Urinary bladder (tissue), 3 donors: ENCODE measurements at regions not wholly inside any gene's neighbourhood (a gene's known extent, or its start where the extent isn't known, plus 50 kb on each side); places are given as distances from the start of the nearest gene placed in this dataset.

ENCODE experiments used
- DNase-seq: peaks from one replicate; pipeline ENCODE4 v3.0.0-alpha.2; 2015; ENCODE audit errors: extremely low spot score
- H3K27ac ChIP-seq: one replicate; pipeline ENCODE4 v1.5.1; 2013; ENCODE audit warnings: low read depth, mild to moderate bottlenecking, moderate library complexity
- H3K36me3 ChIP-seq: one replicate; pipeline ENCODE4 v1.6.1; 2013; ENCODE audit warnings: mild to moderate bottlenecking, moderate library complexity; ENCODE audit not compliant: insufficient read depth
- H3K4me1 ChIP-seq: one replicate; pipeline ENCODE4 v1.6.1; 2013; ENCODE audit warnings: mild to moderate bottlenecking, moderate library complexity; ENCODE audit not compliant: insufficient read depth
- H3K4me3 ChIP-seq: one replicate; pipeline ENCODE4 v1.5.1; 2013; ENCODE audit warnings: low read depth, low read length
- WGBS: extraction: QIAGEN DNeasy Blood & Tissue Kit; methylation state at CpG from one replicate; pipeline ENCODE4 v1.1.7; 2013; 5-methylcytosine and 5-hydroxymethylcytosine counted together
- donor health status: healthy with polysubstance abuse.
- donor health status: healthy.

DNA sequence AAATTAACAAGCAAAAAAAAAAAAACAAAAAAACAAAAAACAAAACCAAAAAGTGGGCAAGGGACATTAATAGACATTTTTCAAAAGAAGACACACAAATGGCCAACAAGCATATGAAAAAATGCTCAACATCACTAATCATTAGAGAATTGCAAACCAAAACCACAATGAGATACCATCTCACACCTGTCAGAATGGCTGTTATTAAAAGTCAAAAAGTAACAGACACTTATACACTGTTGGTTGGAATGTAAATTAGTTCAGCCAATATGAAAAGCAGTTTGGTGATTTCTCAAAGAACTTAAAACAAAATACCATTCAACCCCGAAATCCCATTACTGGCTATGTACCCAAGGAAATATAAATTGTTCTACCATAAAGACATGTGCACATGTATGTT lies 222.4 kb upstream of the CD96 start:
- Histone ChIP-seq H3K27ac (no peak overlapping the region), H3K36me3 (no peaks in the 10 kb centered on the region), H3K4me3 (no peak overlapping the region), H3K4me1 (no peaks in the 10 kb centered on the region)
- no peak for DNase-seq
- WGBS, result 94% methylated on average over 1 of the region's 1 CpG

DNA sequence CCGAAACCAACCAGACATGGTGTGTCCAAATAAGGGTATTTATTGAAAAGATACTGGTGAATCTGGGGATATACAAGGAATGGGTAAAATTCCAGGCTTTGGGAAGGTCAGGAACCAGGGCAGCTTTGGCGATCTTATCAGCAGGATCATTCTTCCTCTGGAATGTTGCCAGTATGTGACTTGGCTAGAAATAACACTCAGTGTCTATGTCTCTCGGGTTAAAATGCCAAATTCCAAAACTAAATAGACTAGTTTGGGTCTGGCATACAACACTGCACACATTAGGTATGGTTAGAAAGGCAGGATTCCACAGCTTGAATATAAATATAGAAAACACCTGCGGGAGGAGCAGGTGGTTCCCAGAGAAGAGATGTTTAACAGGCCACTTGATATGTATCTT lies 220.2 kb upstream of the CD96 start:
- 46% methylated on average over 4 of the region's 4 CpGs for WGBS
- DNase-seq, result no peak

DNA sequence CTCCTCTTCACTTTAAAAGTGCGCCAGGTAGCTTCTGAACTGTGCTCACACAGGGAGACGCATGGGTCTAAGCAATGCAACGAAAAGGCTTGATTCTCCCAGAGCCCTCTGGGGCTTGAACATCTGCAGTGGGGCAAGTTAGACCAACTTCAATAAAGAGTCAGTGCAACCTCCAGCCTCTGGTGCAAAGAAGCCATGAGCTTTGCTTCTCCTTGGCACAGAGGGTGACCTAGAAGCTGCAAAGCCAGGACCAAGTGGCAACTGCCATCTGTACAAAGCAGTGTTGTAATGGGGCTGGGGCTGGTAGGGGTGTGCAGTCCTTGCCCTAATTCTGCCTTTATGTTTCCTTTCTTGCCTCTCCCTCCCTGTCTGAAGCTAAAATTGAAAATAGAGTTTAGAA lies 219.0 kb upstream of the CD96 start:
- H3K36me3 ChIP-seq, result no peaks in the 10 kb centered on the region
- H3K4me3 ChIP-seq, result no peak overlapping the region
- H3K27ac ChIP-seq, result no peak overlapping the region
- no peak for DNase-seq
- H3K4me1 ChIP-seq, result no peaks in the 10 kb centered on the region
- WGBS, result 94% methylated on average over 3 of the region's 3 CpGs

More for the DNA sequence above, 220.2 kb upstream of the CD96 start:
- no peak overlapping the region for H3K27ac ChIP-seq
- no peak overlapping the region for H3K4me3 ChIP-seq
- H3K4me1 ChIP-seq, result no peaks in the 10 kb centered on the region
- no peaks in the 10 kb centered on the region for H3K36me3 ChIP-seq

DNA sequence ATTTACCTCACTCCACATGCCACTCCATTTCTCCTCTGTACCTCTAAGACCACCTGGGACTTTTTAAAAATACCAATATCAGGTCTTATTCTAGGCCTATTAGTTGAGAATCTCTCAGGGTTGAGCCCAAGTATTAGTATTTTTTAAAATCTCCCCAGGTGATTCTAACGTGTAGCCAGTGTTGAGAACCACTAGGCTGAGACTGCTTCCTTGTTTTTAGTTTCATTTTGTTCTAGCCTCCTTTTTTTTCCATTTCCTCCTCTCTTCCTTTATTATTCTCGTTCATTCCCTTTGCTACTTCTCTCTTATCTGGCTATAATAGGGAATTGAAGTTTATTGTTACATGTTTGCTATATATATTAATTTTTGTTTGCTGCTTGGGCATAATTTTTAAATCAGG lies 217.8 kb upstream of the CD96 start:
- no peak for DNase-seq
- no peaks in the 10 kb centered on the region for H3K4me1 ChIP-seq
- no peak overlapping the region for H3K4me3 ChIP-seq
- no peaks in the 10 kb centered on the region for H3K36me3 ChIP-seq
- H3K27ac ChIP-seq, result no peak overlapping the region
- 49% methylated on average over 2 of the region's 2 CpGs for WGBS

DNA sequence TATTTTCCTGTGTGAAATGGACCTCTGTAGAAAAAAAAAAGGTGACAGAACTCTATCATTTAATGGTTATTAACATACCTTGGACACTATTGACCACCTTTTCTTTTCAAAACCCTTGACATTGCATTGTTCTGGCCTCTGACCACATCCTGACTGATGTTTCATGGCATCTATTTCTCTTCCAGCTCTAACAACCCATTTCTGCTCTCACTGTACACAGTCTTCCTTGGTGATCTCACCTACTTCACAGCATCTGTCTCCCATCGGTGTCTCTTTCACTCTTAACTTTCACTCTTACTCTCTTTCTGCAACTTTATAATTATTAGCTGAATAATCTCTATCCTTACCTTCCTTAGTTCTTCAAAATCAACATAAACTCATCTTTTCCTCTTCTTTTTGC lies 217.4 kb upstream of the CD96 start:
- DNase-seq, result no peak
- H3K36me3 ChIP-seq, result no peaks in the 10 kb centered on the region
- no peak overlapping the region for H3K4me3 ChIP-seq
- no peak overlapping the region for H3K27ac ChIP-seq
- no peaks in the 10 kb centered on the region for H3K4me1 ChIP-seq
- WGBS, result 86% methylated on average over 1 of the region's 1 CpG

DNA sequence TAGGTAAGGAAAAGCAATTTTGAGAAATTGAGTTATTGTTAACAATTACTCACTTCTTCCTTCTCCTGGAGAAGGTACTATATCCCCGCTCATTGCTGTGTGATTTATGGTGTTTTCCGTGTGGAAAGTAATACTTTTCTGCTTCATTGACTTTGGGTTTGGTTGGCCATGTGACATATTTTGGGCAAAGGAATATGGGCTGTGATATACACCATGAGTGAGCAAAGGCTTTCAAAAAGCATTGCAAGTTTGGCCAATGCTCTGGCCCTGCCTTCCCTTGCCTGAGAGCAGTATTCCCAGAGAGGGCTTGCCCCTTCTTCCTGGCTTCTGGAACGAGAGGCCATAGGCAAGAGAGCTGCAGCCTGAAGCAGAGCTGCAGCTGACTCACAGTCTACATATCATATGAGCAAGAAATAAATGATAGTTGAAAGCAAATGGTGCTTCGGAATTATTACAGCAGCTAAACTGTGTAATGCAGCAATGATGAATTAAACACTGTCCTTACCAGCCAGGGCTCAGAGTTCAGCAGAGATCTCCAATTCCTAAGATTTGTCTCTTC lies 216.8 kb upstream of the CD96 start:
- no peaks in the 10 kb centered on the region for H3K36me3 ChIP-seq
- no peak overlapping the region for H3K27ac ChIP-seq
- no peak overlapping the region for H3K4me3 ChIP-seq
- no peaks in the 10 kb centered on the region for H3K4me1 ChIP-seq
- DNase-seq, result no peak
- 82% methylated on average over 4 of the region's 4 CpGs for WGBS

DNA sequence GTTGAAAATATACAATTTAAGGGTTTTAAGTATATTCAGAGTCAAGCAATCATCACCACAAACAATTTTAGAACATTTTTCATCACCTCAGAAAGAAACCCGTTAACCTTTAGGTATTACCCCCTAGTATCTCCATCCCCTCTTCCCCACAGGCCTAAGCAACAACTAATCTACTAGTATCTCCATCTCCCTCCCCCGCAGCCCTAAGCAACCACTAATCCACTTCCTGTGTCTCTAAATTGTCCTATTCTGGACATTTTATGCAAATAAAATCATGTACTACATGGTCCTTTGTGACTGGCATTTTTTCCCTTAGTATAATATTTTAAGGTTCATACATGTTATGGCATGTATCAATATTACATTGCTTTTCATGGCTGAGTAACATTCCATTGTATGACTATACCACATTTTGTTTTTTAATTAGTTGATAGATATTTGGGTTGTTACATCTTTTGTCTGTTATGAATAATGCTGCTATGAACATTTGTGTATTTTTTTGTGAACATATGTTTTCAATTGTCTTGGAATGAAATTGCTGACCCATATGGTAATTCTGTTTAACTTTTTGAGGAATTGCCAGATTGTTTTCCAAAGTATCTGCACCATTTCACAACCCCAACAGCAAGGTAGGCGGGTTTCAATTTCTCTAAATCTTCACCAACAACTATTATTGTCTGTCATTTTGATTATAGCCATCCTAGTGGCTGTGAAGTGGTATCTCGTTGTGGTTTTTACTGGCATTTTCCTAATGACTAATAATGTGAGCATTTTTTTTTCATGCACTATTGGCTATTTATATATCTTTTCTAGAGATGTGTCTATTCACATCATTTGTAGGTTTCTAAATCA lies 215.6 kb upstream of the CD96 start:
- no peaks in the 10 kb centered on the region for H3K36me3 ChIP-seq
- H3K4me3 ChIP-seq, result no peak overlapping the region
- 94% methylated on average over 4 of the region's 4 CpGs for WGBS
- H3K4me1 ChIP-seq, result no peaks in the 10 kb centered on the region
- DNase-seq, result no peak
- H3K27ac ChIP-seq, result no peak overlapping the region

DNA sequence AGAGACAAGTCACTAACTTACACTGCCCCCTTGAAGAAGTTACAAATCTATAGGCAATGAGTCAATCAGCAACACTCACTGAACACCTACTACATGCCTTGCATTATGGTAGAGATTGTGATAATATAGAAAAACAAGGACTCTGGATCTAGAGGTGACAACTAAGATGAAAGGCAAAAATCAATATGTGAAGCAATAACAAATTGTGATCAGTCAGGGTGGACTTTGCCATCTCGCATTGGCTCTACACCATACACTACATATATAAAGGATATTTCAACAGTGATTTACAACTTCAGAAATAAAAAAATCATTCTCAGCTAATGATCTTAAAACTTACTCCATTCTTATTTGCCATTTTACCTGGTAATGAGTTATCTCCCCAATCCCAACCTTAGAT lies 210.7 kb upstream of the CD96 start:
- H3K4me1 ChIP-seq, result no peaks in the 10 kb centered on the region
- no peaks in the 10 kb centered on the region for H3K36me3 ChIP-seq
- no peak overlapping the region for H3K4me3 ChIP-seq
- DNase-seq, result no peak
- H3K27ac ChIP-seq, result no peak overlapping the region
- WGBS, result 97% methylated on average over 1 of the region's 1 CpG

DNA sequence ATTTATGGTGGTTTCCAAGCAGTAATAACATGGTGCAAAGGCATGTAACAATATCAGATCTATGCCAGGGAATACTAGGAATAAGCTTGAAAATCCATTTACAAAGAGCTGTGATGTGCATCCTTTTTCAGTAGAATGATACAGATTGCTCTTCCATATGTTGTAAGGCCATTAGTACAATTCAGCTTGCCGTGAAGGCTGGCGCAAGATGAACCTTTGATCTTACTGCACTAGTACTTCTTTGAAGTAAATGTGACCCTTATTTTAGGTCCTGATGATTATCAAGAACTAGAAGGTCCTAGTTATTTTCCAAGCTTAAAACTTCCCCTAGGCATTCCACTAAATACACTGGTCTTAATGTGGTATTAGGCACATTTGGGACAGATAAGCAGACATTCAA lies 210.1 kb upstream of the CD96 start:
- H3K36me3 ChIP-seq, result no peaks in the 10 kb centered on the region
- no peak overlapping the region for H3K27ac ChIP-seq
- H3K4me1 ChIP-seq, result no peaks in the 10 kb centered on the region
- H3K4me3 ChIP-seq, result no peak overlapping the region
- no peak for DNase-seq
- WGBS, result 89% methylated on average over 2 of the region's 2 CpGs

DNA sequence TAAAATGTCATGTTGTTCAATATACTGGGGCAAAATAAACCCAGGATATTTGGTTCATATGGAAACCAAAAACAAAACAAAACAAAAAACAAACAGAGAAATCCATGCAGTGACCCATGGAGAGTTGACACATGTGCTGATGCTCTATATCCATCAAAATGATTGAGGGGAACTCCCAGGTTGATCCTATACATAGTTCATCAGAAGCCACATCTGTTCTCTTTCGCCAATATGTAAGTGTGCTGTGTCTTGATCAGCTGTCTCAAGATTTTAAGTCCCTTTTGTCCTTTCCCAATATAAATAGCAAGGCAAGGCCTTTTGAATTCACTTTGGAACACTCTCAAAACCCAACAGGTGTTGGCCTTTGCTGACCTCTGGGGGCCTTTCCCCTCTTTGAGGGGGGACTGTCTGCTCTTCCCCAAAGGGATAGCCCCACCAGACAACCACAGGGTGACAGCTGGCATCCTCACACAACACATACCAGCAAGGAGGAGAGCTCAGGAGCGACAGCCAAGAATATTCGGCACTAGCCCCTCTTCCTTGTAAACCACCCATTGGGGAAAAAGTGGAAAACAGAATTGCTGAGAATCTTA lies 209.4 kb upstream of the CD96 start:
- DNase-seq, result no peak
- 94% methylated on average over 3 of the region's 3 CpGs for WGBS
- H3K36me3 ChIP-seq, result no peaks in the 10 kb centered on the region
- no peak overlapping the region for H3K4me3 ChIP-seq
- no peaks in the 10 kb centered on the region for H3K4me1 ChIP-seq
- no peak overlapping the region for H3K27ac ChIP-seq

DNA sequence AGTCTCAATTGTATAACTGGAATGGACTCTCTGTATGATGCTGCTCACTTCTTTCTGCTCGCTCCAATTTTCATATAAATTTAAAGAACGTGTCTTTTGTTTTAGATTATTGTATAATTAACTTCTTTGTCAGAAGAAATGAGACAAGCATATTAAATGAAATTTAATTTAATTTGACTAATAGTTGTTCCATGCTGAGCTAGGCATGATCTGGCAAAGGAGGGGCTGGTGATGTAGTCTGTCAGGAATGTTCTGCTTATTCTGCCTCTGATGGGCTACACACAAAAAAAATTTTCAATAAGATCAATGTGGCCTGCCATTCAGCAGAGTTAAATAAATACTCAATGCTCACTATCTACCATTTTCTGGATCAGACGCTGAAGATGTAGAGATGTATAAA lies 208.4 kb upstream of the CD96 start:
- no peak overlapping the region for H3K27ac ChIP-seq

DNA sequence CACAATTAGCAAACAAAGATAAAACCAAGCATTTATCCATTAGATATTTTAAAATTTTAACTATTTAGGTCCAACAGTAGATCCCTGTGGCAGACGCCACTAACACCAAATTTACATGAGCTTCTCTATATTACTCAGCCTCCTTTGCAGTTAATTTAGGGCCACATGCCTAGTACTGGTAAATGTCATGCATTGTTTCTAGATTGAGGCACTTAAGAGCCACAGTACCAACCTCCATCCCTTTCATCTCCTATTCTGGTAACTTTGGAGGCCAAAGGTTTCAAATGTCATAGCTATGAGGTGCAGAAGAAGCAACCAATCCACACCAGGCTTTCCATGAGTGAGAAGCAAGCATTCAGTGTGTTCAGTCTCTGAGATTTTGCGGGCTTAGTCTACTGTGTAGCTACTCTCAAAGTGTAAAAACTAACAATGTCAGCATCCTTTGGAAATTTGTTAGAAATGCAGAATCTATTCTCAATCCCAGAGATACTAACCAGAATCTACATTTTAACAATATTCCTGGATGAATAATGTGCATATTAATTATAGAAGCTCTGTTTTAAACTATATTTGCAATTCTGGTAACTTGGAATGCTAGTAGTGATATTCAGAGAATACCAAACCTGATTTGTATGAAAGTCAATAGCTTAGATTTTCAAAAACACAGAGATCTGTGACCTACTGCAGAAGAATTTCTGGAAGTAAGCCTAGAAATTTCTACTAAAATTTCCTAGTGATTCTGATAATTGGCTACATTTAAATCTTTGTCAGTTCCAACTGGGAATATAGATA lies 206.3 kb upstream of the CD96 start:
- Histone ChIP-seq H3K4me3 (no peak overlapping the region), H3K36me3 (no peaks in the 10 kb centered on the region), H3K4me1 (no peaks in the 10 kb centered on the region), H3K27ac (no peak overlapping the region)
- WGBS, result 93% methylated on average over 2 of the region's 2 CpGs
- DNase-seq, result no peak

More for the DNA sequence above, 208.4 kb upstream of the CD96 start:
- WGBS, result 92% methylated on average over 3 of the region's 3 CpGs
- H3K4me3 ChIP-seq, result no peak overlapping the region
- no peak for DNase-seq
- H3K36me3 ChIP-seq, result no peaks in the 10 kb centered on the region
- H3K4me1 ChIP-seq, result no peaks in the 10 kb centered on the region

DNA sequence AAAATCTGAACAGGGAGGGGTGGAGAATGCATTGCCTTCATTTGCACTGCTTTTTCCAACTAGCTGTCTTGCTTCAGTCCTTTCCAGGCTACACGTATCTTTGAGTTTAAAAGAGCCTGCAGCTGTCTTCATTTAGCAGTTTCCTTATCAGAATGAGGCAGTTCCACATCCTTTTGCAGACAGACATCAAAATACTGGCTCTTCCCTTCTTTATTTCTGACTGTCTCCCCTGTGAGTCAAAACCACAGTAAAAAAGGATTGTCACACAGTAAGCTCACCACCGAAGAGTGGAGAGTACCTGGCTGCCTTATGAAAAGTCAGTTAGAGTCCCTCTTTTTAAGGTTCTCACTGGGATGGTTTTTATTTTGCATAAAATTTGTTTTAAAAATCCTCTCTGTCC lies 205.5 kb upstream of the CD96 start:
- DNase-seq, result no peak
- H3K4me3 ChIP-seq, result no peak overlapping the region
- no peaks in the 10 kb centered on the region for H3K36me3 ChIP-seq
- 20% methylated on average over 2 of the region's 2 CpGs for WGBS
- no peak overlapping the region for H3K27ac ChIP-seq
- H3K4me1 ChIP-seq, result no peaks in the 10 kb centered on the region
